K562 (cell line): ENCODE measurements at regions not wholly inside any gene's neighbourhood (a gene's known extent, or its start where the extent isn't known, plus 50 kb on each side); places are given as distances from the start of the nearest gene placed in this dataset.

Source experiments
- ATAC-seq: fragments of 200-7000 bp; cut with Tn5 transposase; 3 replicates; pipeline ENCODE4 v1.9.1; 2020; ENCODE audit warnings: moderate library complexity
- BruUV-seq: library from RNA; stranded (reverse); fragments of 400-500 nt; replicated peaks from 2 replicates; lab custom pipeline; 2021; lab: Mats Ljungman, UMichigan
- CTCF ChIA-PET: fragments of 300-600 bp; formaldehyde crosslinking; extraction: SDS; loops from one replicate; lab custom pipeline; 2021; ENCODE audit warnings: low intra/inter-chr PET ratio; lab: Yijun Ruan, JAX
- POLR2A ChIA-PET: fragments of 300-600, 350-650 bp; sonication (Branson Sonifier 250); formaldehyde crosslinking; extraction: SDS; loops from one replicate; lab custom pipeline; 2021; ENCODE audit warnings: antibody characterized with exemption, inconsistent platforms; lab: Yijun Ruan, JAX
- DNase-seq, 4 experiments: peaks; one replicate each; pipeline versions ENCODE4 v3.0.0 to v3.0.0-alpha.2; 2011 to 2018; ENCODE audit warnings: low spot score in 3 of 4, mixed read lengths in 3 of 4; ENCODE audit errors: extremely low read depth in 1 of 4
- FAIRE-seq: peaks from 2 replicates; lab custom pipeline; 2011; peaks lifted over from hg19 to GRCh38; lab: Jason Lieb, UNC
- H2AFZ ChIP-seq: 2 replicates; pipeline ENCODE4 v1.6.0; 2011; ENCODE audit warnings: low read depth, low read length, control low read depth, inconsistent platforms
- H3K27ac ChIP-seq: fragments of 200-600 bp; 3 replicates; pipeline ENCODE4 v1.8.0; 2011; ENCODE audit warnings: low read depth, mild to moderate bottlenecking, control low read depth, inconsistent platforms, low read length, moderate library complexity, mixed read lengths; ENCODE audit errors: extremely low read depth
- H3K27me3 ChIP-seq, 2 experiments: fragments of 300-600 bp in 1 of 2; 2 replicates in 1 of 2; 3 replicates in 1 of 2; pipeline versions ENCODE4 v1.6.0 to v1.8.0; 2011; ENCODE audit warnings: inconsistent platforms in 2 of 2, low read length in 2 of 2, mild to moderate bottlenecking in 1 of 2, mixed read lengths in 1 of 2, moderate library complexity in 1 of 2; ENCODE audit not compliant: control insufficient read depth in 2 of 2, insufficient read depth in 2 of 2
- H3K36me3 ChIP-seq: fragments of 300-600 bp; 3 replicates; pipeline ENCODE4 v1.8.0; 2011; ENCODE audit warnings: mild to moderate bottlenecking, low read length, inconsistent platforms; ENCODE audit not compliant: control insufficient read depth, insufficient read depth
- H3K4me1 ChIP-seq, 2 experiments: fragments of 200-600 bp in 1 of 2; replicated peaks in 1 of 2; 2 replicates in 1 of 2; 3 replicates in 1 of 2; pipeline versions ENCODE4 v1.5.1 to v1.8.0; 2011; ENCODE audit warnings: inconsistent platforms in 2 of 2, low read length in 2 of 2, mild to moderate bottlenecking in 1 of 2, mixed read lengths in 1 of 2, moderate library complexity in 1 of 2; ENCODE audit not compliant: control insufficient read depth in 2 of 2, insufficient read depth in 2 of 2
- H3K4me2 ChIP-seq: 2 replicates; pipeline ENCODE4 v1.6.1; 2011; ENCODE audit warnings: low read length, control low read depth, inconsistent platforms, mixed read lengths; ENCODE audit not compliant: insufficient read depth
- H3K4me3 ChIP-seq: fragments of 200-600 bp; sonication (generic), shearing (Covaris generic); 2 replicates; pipeline ENCODE4 v1.5.1; 2016; ENCODE audit warnings: control low read depth, inconsistent platforms
- H3K79me2 ChIP-seq: fragments of 200-600 bp; 3 replicates; pipeline ENCODE4 v1.8.0; 2011; ENCODE audit warnings: low read length, inconsistent platforms; ENCODE audit not compliant: control insufficient read depth, insufficient read depth
- H3K9ac ChIP-seq, 2 experiments: 2 replicates each; pipeline versions ENCODE4 v1.6.0 to v1.6.1; 2011; ENCODE audit warnings: low read depth in 2 of 2, low read length in 2 of 2, control low read depth in 1 of 2, inconsistent platforms in 1 of 2, mild to moderate bottlenecking in 1 of 2, mixed read lengths in 1 of 2; ENCODE audit not compliant: insufficient read depth in 1 of 2
- H3K9me1 ChIP-seq: one replicate; pipeline ENCODE4 v1.6.0; 2011; ENCODE audit warnings: inconsistent platforms, mild to moderate bottlenecking, low read length, moderate library complexity; ENCODE audit not compliant: control insufficient read depth, insufficient read depth
- H3K9me3 ChIP-seq: replicated peaks from 2 replicates; pipeline ENCODE4 v1.5.1; 2011; ENCODE audit warnings: low read depth, low read length, inconsistent platforms; ENCODE audit not compliant: control insufficient read depth, insufficient read depth
- H4K20me1 ChIP-seq: replicated peaks from 2 replicates; pipeline ENCODE4 v1.6.1; 2011; ENCODE audit warnings: low read length, inconsistent platforms, mixed read lengths; ENCODE audit not compliant: control insufficient read depth, insufficient read depth
- ARID3B ChIP-seq: fragments of 250-450 bp; sonication (Bioruptor Pico); IDR thresholded peaks from 2 replicates; pipeline ENCODE4 v1.4.0; 2020; ENCODE audit warnings: borderline replicate concordance
- CC2D1A ChIP-seq: fragments of 450-650 bp; IDR thresholded peaks from 2 replicates; pipeline ENCODE4 v1.6.1; 2017; ENCODE audit warnings: mild to moderate bottlenecking
- GABPA ChIP-seq: fragments of 200-800 bp; sonication (Bioruptor generic); conservative IDR thresholded peaks from 2 replicates; pipeline ENCODE4 v1.6.1; 2016; ENCODE audit warnings: low read depth, missing genetic modification characterization, missing compliant biosample characterization
- HLTF ChIP-seq: fragments of 450-650 bp; IDR thresholded peaks from 2 replicates; pipeline ENCODE4 v1.6.1; 2016
- MLX ChIP-seq, 2 experiments: fragments of 450-650 bp in 1 of 2; sonication (generic) in 1 of 2; formaldehyde crosslinking; conservative IDR thresholded peaks; 2 replicates each; pipeline versions ENCODE4 v1.4.0 to v1.8.1; 2020 to 2022; ENCODE audit warnings: mild to moderate bottlenecking in 1 of 2, missing genetic modification reagents in 1 of 2
- NUFIP1 ChIP-seq: fragments of 450-650 bp; IDR thresholded peaks from 2 replicates; pipeline ENCODE4 v1.6.1; 2018; ENCODE audit not compliant: partially characterized antibody
- PHF20 ChIP-seq: fragments of 450-650 bp; IDR thresholded peaks from 2 replicates; pipeline ENCODE4 v1.6.1; 2018; ENCODE audit not compliant: partially characterized antibody
- SFPQ ChIP-seq: fragments of 200-400 bp; formaldehyde crosslinking; IDR thresholded peaks from 2 replicates; pipeline ENCODE4 v1.6.1; 2017; ENCODE audit warnings: mild to moderate bottlenecking, low read depth, low read length, moderate library complexity
- TOE1 ChIP-seq, 2 experiments: fragments of 450-650 bp in 1 of 2; sonication (generic) in 1 of 2; formaldehyde crosslinking in 1 of 2; IDR thresholded peaks; 2 replicates each; pipeline versions ENCODE4 v1.7.1 to v1.8.0; 2016 to 2022; ENCODE audit warnings: borderline replicate concordance in 2 of 2, mild to moderate bottlenecking in 2 of 2, antibody characterized with exemption in 1 of 2, inconsistent platforms in 1 of 2, low read depth in 1 of 2, missing genetic modification reagents in 1 of 2, moderate library complexity in 1 of 2
- U2AF2 ChIP-seq: fragments of 200-400 bp; formaldehyde crosslinking; optimal IDR thresholded peaks from 2 replicates; pipeline ENCODE3; 2017; ENCODE audit warnings: low read depth, mild to moderate bottlenecking, low read length
- ZNF75A ChIP-seq: fragments of 450-650 bp; formaldehyde crosslinking; IDR thresholded peaks from 2 replicates; pipeline ENCODE4 v1.4.0; 2020; ENCODE audit warnings: mild to moderate bottlenecking
- ZNF780A ChIP-seq: fragments of 250-450 bp; sonication (Bioruptor Pico); IDR thresholded peaks from 2 replicates; pipeline ENCODE4 v1.5.0; 2021; ENCODE audit warnings: mild to moderate bottlenecking
- in situ Hi-C: fragments of 300-500 bp; cut with MboI; formaldehyde crosslinking; loops from 4 replicates; pipeline ENCODE4 v1.15.0; 2018; ENCODE audit warnings: inconsistent platforms, mixed read lengths
- intact Hi-C: fragments of 100-400 bp; cut with micrococcal nuclease; formaldehyde crosslinking; loops from 2 replicates; pipeline ENCODE4 v1.14.2; 2022

- POLR2A ChIA-PET = no interaction called here
- in situ Hi-C loops = no loop called here
- no peak overlapping the region for H3K9ac ChIP-seq
- no peak for DNase-seq
- TF ChIP-seq MLX (CRISPR knock-in tag; conservative IDR thresholded peaks at IDR 0.05) (no peak), ZNF75A (CRISPR knock-in tag) (no peak), HLTF (no peak), ARID3B (CRISPR knock-in tag) (no peak), ZNF780A (no peak), PHF20 (no peak), SFPQ (no peak), TOE1 (IDR thresholded peaks at IDR 0.05; ENCODE audit: borderline replicate concordance) (no peak), TOE1 (CRISPR knock-in tag; IDR thresholded peaks at IDR 0.05; ENCODE audit: borderline replicate concordance, low read depth) (no peak), CC2D1A (no peak), GABPA (no peak), U2AF2 (no peak), NUFIP1 (no peak)
- TF ChIP-seq, all 486 proteins: peak for 0
- H3K9me3 ChIP-seq = no peaks in the 10 kb centered on the region
- H3K4me1 ChIP-seq = no peaks in the 10 kb centered on the region
- BruUV-seq = no TSS peak
- intact Hi-C loops = no loop called here
- H3K27ac ChIP-seq = no peak overlapping the region
- CTCF ChIA-PET = no interaction called here
- H3K4me3 ChIP-seq = no peak overlapping the region
- H3K36me3 ChIP-seq = no peaks in the 10 kb centered on the region
- ATAC-seq (no peak), FAIRE-seq (no peak)
- no peaks in the 10 kb centered on the region for H3K9me1 ChIP-seq
- H3K4me2 ChIP-seq = no peak overlapping the region
- no peaks in the 10 kb centered on the region for H3K79me2 ChIP-seq
- H2AFZ ChIP-seq = no peak overlapping the region
- no peaks in the 10 kb centered on the region for H3K27me3 ChIP-seq
- H4K20me1 ChIP-seq = no peaks in the 10 kb centered on the region
Observed at GRCh38 chr11:41983475-41983874, 524.0 kb upstream of the LRRC4C start.
